Neural cell (in vitro differentiated cells): ENCODE measurements at regions not wholly inside any gene's neighbourhood (a gene's known extent, or its start where the extent isn't known, plus 50 kb on each side); places are given as distances from the start of the nearest gene placed in this dataset.

Experiments used
- H2AFZ ChIP-seq: fragments of 200-600, 300-800 bp; sonication (generic), shearing (Covaris generic); 2 replicates; pipeline ENCODE4 v1.6.0; 2014; ENCODE audit warnings: low read depth, mild to moderate bottlenecking, antibody characterized with exemption, low read length, moderate library complexity
- H3F3A ChIP-seq: fragments of 200-600 bp; shearing (Covaris generic); 2 replicates; pipeline ENCODE4 v1.6.1; 2016; ENCODE audit warnings: mild to moderate bottlenecking, moderate library complexity, mixed read lengths, antibody characterized with exemption, low read length; ENCODE audit not compliant: insufficient read depth, poor library complexity, severe bottlenecking
- H3K27ac ChIP-seq: fragments of 200-600, 300-800 bp; sonication (generic), shearing (Covaris generic); 2 replicates; pipeline ENCODE4 v1.5.1; 2014; ENCODE audit warnings: mild to moderate bottlenecking, low read length, moderate library complexity
- H3K27me3 ChIP-seq: fragments of 300-800, 200-600 bp; sonication (generic), shearing (Covaris generic); 2 replicates; pipeline ENCODE4 v1.6.0; 2014; ENCODE audit warnings: mild to moderate bottlenecking, low read depth, low read length, moderate library complexity; ENCODE audit not compliant: insufficient read depth
- H3K36me3 ChIP-seq: fragments of 300-800, 200-600 bp; sonication (generic), shearing (Covaris generic); 2 replicates; pipeline ENCODE4 v1.5.1; 2014; ENCODE audit warnings: mild to moderate bottlenecking, antibody characterized with exemption, low read length, moderate library complexity; ENCODE audit not compliant: insufficient read depth
- H3K4me2 ChIP-seq: fragments of 300-800, 200-600 bp; sonication (generic), shearing (Covaris generic); 2 replicates; pipeline ENCODE4 v1.6.0; 2014; ENCODE audit warnings: mild to moderate bottlenecking, low read length
- H3K4me3 ChIP-seq: fragments of 300-800, 200-600 bp; sonication (generic), shearing (Covaris generic); 2 replicates; pipeline ENCODE4 v1.5.1; 2014; ENCODE audit warnings: mild to moderate bottlenecking, low read length, moderate library complexity
- H3K79me2 ChIP-seq: fragments of 200-600 bp; shearing (Covaris generic); replicated peaks from 2 replicates; pipeline ENCODE4 v1.6.0; 2014; ENCODE audit warnings: mild to moderate bottlenecking, low read length, moderate library complexity; ENCODE audit not compliant: insufficient read depth
- H3K9ac ChIP-seq: fragments of 300-800, 200-600 bp; sonication (generic), shearing (Covaris generic); 2 replicates; pipeline ENCODE4 v1.6.1; 2016; ENCODE audit warnings: mild to moderate bottlenecking, low read length, mixed read lengths
- H3K9me2 ChIP-seq: fragments of 200-600 bp; shearing (Covaris generic); 2 replicates; pipeline ENCODE4 v1.6.1; 2016; ENCODE audit warnings: mild to moderate bottlenecking, low read length, mixed read lengths; ENCODE audit not compliant: insufficient read depth
- H3K9me3 ChIP-seq: fragments of 200-600, 300-800 bp; sonication (generic), shearing (Covaris generic); 2 replicates; pipeline ENCODE4 v1.6.1; 2016; ENCODE audit warnings: mild to moderate bottlenecking, mixed run types, low read length, moderate library complexity, mixed read lengths
- H4K20me1 ChIP-seq: fragments of 200-600 bp; shearing (Covaris generic); 2 replicates; pipeline ENCODE4 v1.6.1; 2016; ENCODE audit warnings: mild to moderate bottlenecking, mixed run types; ENCODE audit not compliant: insufficient read depth
- CTCF ChIP-seq: fragments of 450-650 bp; IDR thresholded peaks from 2 replicates; pipeline ENCODE4 v1.5.1; 2014; ENCODE audit warnings: antibody characterized with exemption, mild to moderate bottlenecking, moderate library complexity; ENCODE audit not compliant: poor library complexity, severe bottlenecking
- EP300 ChIP-seq: fragments of 450-650 bp; conservative IDR thresholded peaks from 2 replicates; pipeline ENCODE4 v1.6.1; 2014; ENCODE audit warnings: antibody characterized with exemption, mild to moderate bottlenecking, moderate library complexity; ENCODE audit not compliant: poor library complexity, severe bottlenecking
- EZH2 ChIP-seq: fragments of 200-600, 300-800 bp; shearing (Covaris generic), sonication (generic); IDR thresholded peaks from 2 replicates; pipeline ENCODE4 v1.6.1; 2014; ENCODE audit warnings: antibody characterized with exemption, low read length, borderline replicate concordance, mild to moderate bottlenecking; ENCODE audit not compliant: insufficient read depth, poor library complexity, severe bottlenecking
- POLR2AphosphoS5 ChIP-seq: IDR thresholded peaks from 2 replicates; pipeline ENCODE4 v1.6.1; 2012
- RAD21 ChIP-seq: fragments of 450-650 bp; conservative IDR thresholded peaks from 2 replicates; pipeline ENCODE4 v1.6.1; 2014; ENCODE audit warnings: antibody characterized with exemption, mild to moderate bottlenecking, moderate library complexity
- REST ChIP-seq: IDR thresholded peaks from 2 replicates; pipeline ENCODE4 v1.6.1; 2012; ENCODE audit warnings: borderline replicate concordance
- SMC3 ChIP-seq: fragments of 450-650 bp; conservative IDR thresholded peaks from 2 replicates; pipeline ENCODE4 v1.6.1; 2014; ENCODE audit warnings: antibody characterized with exemption, mild to moderate bottlenecking, moderate library complexity; ENCODE audit not compliant: poor library complexity
- TAF1 ChIP-seq: IDR thresholded peaks from 2 replicates; pipeline ENCODE4 v1.6.1; 2012; ENCODE audit warnings: low read depth

- TF ChIP-seq REST (no peak), RAD21 (no peak), EZH2 (no peak), CTCF (no peak), POLR2AphosphoS5 (peak; percentile 57), EP300 (peak; percentile 63), TAF1 (no peak), SMC3 (no peak)
- H3K27me3 ChIP-seq, result no peaks in the 10 kb centered on the region
- H4K20me1 ChIP-seq, result no peaks in the 10 kb centered on the region
- no peak overlapping the region for H3K4me2 ChIP-seq
- H3K79me2 ChIP-seq, result no peaks in the 10 kb centered on the region
- H2AFZ ChIP-seq, result no peak overlapping the region
- H3K9me2 ChIP-seq, result no peaks in the 10 kb centered on the region
- H3K9me3 ChIP-seq, result no peaks in the 10 kb centered on the region
- no peak overlapping the region for H3K9ac ChIP-seq
- no peaks in the 10 kb centered on the region for H3K36me3 ChIP-seq
- H3K27ac ChIP-seq, result no peak overlapping the region
- H3F3A ChIP-seq, result no peaks in the 10 kb centered on the region
- no peak overlapping the region for H3K4me3 ChIP-seq
These were observed 90.0 kb upstream of the BNIP2 start for GRCh38 chr15:59779110-59779509.

- no peak overlapping the region for H3K27ac ChIP-seq
- H3K79me2 ChIP-seq, result no peaks in the 10 kb centered on the region
- H3K9me3 ChIP-seq, result no peaks in the 10 kb centered on the region
- no peaks in the 10 kb centered on the region for H3K36me3 ChIP-seq
- H3K4me2 ChIP-seq, result no peak overlapping the region
- H3K4me3 ChIP-seq, result no peak overlapping the region
- no peak for TF ChIP-seq EZH2
- no peak for TF ChIP-seq TAF1
- TF ChIP-seq EP300, result no peak
- TF ChIP-seq RAD21, result no peak
- TF ChIP-seq SMC3, result no peak
- no peak for TF ChIP-seq CTCF
- H2AFZ ChIP-seq, result no peak overlapping the region
- no peaks in the 10 kb centered on the region for H3F3A ChIP-seq
- no peaks in the 10 kb centered on the region for H4K20me1 ChIP-seq
- no peaks in the 10 kb centered on the region for H3K9me2 ChIP-seq
- H3K27me3 ChIP-seq, result no peaks in the 10 kb centered on the region
- H3K9ac ChIP-seq, result no peak overlapping the region
These were observed 75.7 kb upstream of the BNIP2 start for GRCh38 chr15:59764775-59765174.
